RKO (cell line): ENCODE measurements at regions not wholly inside any gene's neighbourhood (a gene's known extent, or its start where the extent isn't known, plus 50 kb on each side); places are given as distances from the start of the nearest gene placed in this dataset.
"Not testable (repeated sequence)": the region's sequence is repeated elsewhere in the genome, so short reads cannot be mapped to it uniquely, and the experiment has no call there.

Experiments used
- DNase-seq: peaks from one replicate; pipeline ENCODE4 v3.0.0-alpha.2; 2016; ENCODE audit warnings: low spot score

DNA sequence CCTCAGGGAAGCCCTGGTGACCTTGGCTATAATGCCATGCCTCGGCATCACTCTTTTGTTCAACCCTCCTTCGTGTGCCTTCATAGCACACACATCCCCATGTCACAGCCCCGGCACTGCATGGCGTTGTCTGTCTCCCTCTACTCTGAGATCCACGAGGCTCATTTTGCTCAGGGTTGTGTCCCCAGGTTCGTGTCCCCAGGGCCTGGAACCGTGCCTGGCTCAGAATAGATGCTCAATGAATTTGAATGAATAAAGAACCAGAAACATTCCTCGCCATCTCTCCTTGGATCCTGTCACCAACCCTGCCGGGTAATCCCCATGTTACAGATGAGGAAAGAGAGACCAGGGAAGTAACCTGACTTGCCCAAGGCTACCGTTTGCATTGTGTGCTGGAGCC, 177.3 kb downstream of the PTPRU start:
- DNase-seq, result no peak

DNA sequence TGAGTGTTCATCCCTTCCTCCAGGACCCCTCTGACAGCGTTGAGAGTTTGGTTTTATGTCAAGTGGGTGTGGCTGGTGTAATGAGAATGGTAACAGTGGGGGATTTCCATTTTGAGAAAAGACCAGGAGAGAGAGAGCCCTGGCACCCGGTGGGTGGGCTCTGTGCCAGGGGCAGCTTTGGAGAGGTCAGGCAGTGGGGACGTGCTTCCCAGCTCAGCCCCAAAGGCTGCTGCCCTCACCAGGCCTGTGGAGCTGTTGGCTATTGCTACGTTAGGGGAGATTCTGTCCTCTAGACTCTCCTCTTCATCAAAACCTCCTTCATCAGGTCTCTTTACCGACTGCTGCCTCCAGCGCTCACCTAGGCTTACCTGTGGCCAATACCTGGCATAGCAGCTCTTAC, 176.3 kb downstream of the PTPRU start:
- DNase-seq, result no peak

DNA sequence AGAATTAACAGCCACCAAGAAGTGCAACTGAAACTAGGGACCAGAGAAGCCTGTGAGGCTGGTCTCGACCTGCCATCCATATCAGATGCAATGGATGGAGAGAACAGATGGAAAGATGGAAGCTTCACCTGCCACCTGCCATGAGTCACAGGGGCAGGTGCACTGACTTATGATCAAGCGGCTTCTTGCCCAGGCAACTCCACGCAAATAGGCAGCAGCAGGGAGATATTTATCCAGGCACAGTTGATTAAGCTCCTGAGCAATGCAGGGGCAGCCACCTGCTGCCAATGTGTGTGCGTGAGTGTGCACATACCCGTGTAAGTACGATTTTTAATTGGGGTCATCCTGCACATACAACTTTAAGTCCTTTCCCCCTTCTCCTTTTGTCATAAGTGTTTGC, 174.2 kb downstream of the PTPRU start:
- DNase-seq, result no peak

DNA sequence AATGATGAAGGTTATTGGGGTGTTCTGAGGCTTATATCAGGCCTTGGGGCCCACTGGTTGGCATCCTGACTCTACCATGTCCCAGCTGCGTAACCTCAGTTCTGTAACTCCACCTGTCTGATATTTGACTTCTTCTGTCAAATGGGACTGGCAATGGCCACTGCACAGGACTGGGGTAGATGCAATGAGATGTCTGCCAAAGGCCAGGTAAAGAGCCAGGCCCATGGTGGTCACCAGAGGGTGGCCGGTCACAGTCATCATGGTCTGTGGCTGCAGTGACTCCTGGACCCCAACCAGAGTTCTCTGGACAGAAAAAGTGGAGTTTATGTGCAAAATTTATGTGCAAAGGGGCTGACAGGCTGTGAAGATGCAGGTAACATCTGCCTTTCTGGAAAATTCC, 173.3 kb downstream of the PTPRU start:
- no peak for DNase-seq

DNA sequence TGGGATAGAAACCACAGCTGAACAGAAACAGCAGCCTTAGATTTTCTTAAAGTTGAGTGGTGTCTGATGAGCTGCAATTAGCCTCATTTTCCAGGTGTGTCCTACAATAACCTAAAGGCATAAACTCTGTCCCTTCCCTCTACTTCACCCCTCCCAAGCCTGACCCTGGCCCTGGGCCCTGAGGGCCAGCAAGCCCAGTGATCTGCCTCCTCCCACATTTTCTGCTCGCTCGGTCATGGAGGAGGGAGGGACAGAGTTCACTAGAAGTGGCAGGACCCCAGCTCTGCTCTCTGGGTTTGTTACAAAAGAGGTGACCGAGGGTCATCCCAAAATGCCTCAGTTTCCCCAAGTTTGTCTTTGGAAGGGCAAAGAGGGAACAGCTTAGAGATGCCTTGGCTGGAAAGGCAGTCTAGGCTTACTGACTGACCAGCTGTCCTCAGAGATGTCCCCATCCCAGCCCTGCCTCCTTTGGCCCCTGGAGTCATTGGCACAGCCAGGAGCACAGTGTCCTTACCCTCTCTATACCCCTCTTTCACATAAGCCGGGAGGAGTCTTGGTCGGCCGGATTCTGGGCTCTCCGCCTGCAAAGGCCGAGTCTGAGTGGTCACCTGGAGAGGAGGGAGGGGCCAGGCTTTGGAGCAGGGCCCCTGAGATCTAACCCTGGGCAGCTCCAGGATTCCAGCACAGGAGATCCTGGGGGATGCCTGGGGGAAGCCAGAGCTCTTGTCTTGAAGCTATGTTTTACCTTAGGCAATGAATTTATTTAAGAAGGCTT, 172.7 kb downstream of the PTPRU start:
- no peak for DNase-seq

DNA sequence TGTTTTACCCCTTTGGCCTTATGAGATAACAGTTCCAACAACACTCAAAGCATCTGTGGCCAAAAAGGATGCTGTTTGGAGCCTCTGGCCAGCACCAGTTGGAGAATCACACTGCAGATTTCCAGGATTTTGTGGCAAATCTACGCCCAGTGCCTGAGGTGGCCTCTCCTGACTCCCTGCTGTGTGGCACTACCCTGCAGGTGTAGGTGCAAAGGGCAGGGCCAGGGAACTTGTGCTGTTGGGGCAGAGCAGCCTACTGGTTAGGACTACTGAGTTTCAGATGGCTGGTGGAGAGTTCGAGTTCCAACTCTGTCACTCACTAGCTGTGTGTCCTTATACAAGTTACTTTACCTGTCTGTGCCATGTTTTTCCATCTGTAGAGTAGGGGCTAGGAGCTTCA, 170.5 kb downstream of the PTPRU start:
- no peak for DNase-seq

DNA sequence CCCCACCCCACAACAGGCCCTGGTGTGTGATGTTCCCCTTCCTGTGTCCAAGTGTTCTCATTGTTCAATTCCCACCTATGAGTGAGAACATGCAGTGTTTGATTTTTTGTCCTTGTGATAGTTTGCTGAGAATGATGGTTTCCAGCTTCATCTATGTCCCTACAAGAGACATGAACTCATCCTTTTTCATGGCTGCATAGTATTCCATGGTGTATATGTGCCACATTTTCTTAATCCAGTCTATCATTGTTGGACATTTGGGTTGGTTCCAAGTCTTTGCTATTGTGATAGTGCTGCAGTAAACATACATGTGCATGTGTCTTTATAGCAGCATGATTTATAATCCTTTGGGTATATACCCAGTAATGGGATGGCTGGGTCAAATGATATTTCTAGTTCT, 163.9 kb downstream of the PTPRU start:
- not testable (repeated sequence) for DNase-seq

DNA sequence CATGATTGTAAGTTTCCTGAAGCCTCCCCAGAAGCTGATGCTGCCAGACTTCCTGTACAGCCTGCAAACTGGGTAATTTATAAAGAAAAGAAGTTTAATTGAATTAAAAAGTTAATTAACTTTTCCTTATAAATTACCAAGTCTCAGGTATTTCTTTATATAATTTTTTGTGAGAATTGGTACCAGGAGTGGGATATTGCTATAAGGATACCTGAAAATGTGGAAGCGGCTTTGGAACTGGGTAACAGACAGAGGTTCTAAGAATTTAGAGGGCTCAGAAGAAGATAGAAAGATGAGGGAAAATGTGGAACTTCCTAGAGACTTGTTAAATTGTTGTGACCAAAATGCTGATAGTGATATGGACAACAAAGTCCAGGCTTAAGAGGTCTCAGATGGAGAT, 163.1 kb downstream of the PTPRU start:
- no peak for DNase-seq

DNA sequence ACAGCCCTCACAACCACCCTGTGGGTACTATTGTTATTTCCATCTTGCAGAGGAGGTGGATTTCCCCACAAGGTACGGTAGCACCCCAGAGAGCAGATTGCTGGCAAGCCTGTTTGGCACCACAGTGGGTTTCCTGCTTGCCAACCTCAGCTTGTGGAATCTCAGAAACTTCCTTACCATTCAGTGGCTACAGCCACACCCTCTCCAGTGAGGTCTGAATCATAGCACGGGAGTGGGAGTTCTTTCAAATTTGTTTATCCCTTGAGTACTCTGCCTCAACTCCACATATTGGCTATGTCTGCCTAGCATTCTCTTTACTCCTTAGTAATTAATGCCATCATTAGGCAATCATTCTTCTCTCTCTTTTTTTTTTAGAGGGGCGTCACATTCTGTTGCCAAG, 162.1 kb downstream of the PTPRU start:
- no peak for DNase-seq

DNA sequence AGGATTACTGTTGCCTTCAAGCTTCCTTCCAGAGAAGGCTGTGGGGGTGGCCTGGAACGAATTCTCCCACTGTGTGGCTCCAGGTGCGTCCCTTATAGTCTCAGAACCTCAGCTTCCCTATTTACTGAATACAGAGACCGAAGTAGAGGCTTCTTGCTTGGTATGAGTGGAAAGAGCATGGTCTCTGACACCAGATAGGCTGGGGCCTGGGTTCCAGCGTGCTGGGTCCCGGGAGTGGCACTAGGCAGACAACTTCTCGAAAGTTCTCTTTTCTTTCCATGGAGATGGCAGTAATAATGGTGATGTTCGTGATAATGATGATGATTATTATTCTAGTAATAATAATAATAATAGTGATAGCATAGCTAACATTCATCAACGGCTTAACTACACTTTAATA, 161.7 kb downstream of the PTPRU start:
- no peak for DNase-seq

DNA sequence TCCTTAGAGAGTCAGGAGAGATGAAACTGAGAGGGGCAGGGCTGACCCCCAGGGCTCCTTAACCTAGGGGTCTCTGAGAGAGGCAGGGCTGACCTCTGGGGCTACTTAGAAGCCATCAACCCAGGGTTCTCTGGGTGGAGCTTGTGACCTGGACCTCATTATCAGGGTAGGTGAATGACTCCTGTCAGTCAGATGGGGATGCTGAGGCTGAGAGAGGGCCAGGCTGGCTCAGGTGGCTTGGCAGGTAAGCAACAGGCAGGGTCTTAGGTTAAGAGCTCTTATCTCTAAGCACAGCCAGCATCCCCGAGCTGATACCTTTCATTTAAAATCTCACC, 160.9 kb downstream of the PTPRU start:
- no peak for DNase-seq

DNA sequence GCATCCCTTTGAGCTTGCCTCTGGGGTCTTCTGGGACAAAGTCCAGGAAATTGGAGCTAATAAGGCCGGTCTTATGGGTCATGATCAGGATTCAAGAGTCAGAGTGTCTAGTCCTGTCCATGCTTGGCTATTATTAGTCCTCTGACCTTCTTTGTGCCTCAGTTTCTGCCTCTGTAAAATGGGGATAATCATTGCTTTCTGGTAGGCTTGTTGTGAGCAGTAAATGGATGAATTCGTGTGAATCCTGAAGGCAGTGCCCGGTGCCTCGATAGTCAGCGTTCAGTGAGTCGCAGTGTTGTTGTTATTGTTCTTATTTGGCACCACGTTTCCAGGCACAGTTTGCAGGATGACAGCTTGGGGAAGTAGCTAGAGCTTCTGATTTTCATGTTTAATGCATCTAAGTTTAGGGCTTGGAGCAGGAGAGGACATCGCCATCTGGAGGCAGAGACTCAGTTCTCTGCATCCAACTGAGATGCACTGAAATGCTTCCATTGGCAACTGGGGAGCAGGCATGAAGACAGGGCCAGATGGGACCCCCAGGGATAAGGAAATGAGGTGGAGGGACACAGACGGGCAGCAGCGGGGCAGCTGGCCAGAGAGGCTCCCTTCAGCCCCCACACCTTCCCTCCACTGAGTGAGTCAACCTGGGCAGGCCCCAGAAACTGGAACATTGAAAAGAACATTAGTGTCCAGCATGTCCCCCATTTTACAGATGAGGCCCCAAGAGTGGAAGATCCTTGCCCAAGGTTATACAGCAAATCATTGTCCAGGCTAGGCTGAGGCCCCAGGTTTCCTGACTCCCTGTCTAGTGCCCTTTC, 160.3 kb downstream of the PTPRU start:
- no peak for DNase-seq

DNA sequence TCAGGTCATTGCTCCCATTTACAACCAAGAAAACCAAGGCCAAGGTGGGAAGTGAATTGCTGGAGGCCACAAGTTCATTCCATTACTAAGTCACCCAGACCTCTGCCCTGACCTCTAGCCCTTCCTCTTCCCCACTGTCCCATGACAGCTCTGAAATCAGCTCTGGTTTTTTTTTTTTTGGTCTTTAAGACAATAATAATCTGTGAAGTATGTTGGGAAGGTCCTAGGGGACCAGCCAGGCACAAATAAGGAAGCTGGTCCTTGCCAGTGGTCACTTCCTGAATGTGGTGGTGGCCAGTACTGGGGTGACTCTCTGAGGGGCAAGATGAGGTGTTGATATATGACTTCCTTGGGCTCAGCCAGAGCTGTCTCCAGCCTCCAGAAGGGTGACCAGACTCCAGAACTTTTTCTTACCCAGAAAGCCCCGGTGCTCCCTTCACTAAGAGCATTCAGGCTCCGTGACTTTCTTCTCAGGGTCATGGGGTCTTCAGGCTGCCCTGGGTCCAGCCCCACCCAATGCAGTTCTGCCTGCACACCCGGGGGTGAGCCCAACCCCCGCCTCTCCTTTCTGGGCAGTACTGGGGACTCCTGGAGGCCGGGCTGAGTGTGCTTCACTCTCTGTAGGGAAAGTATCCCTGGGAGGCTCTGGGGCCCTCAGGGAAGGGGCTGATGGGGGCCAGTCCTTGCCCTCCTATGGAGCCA, 159.6 kb downstream of the PTPRU start:
- DNase-seq, result no peak

DNA sequence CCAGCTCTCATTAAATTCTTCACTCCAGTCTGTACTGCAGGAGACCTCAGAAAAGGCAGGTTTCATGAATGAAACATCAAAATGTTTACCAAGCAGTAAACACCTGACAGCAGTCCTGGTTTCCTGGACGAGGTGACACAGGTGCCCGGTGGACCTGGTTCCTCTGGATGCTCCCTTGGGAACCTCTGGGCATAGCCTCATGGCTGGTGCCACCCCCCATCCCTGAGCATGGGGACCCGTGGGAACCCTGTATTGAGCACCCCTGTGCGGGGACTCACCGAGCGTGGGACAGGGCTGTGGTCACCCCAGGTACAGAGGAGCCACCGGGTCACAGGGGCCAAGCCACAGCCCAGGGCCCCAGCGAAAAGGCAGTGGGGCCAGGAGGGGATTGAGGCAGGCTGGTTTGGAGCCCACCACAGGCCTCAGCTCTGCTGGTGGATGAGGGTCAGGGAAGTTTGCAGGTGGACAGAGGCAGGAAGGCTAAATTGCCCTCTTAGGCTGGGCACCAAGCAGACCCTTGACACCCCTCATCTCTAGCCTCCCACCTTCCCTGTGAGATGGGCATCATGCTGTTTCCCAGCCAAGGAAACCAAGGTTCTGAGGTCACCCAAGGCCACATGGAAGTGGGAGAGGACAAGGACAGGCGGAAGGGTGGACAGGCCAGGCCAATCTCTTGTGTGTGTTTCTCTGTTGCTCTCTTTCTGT, 158.4 kb downstream of the PTPRU start:
- no peak for DNase-seq

DNA sequence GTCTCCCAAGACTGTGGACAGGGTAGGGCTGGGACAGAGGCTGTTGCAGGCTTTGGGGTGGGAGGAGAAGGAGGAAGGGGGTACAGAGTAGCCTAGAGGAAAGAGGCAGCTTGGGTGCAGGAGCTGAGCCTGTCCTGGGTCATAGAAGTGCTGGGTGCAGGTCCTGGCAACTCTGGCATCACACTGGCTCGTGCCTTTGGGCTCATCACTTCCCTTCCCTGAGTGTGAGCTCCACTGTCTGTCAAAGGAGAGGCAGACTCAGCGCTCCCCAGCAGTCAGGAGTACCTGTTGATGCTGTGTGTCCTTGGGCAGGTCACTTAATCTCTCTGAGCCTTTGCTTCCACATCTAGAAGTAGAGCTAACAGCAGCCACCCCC, 157.1 kb downstream of the PTPRU start:
- DNase-seq, result no peak

DNA sequence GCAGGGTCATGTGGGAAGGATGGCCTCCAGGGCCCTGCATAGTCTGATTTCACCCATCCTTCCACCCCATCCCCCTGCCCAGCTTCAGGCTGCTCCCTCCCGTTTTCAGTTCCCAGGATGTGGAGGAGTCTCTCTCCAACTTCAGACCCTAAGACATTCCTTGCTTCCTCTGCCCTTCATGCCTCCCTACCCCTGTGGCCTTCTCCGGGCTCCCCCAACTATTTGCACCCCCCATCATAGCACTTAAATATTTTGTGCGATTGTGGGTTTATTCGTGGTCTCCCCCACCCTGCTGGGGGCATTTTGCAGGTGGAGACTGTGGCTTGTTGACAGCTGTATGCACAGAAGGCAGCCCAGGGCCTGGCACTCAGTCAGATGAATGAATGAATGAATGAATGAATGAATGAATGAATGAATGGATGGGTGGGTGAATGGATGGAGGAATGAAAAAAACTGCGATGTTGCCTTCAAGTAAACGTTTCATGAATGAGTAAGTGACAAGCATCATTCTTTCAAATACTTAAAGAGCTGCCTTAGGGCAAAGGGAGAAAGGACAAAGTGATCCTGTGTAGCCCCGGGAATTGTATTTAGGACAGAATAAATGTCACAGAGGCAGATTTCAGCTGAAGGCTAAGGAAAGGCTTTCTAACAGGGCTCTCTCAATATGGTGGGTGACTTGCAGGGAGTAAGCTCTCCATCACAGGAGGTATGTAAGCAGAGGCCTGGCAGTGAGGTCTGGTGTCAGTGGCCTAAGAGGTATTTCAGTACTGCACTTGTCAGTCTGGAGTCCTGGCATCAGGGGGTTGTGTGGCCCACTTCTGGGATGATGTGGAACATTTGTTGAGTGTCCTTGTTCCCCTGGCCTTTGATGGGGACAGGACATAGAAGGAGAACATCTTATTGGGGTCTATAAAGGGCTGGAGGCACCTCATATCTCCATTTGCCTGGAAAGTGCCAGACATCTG, 156.4 kb downstream of the PTPRU start:
- no peak for DNase-seq

DNA sequence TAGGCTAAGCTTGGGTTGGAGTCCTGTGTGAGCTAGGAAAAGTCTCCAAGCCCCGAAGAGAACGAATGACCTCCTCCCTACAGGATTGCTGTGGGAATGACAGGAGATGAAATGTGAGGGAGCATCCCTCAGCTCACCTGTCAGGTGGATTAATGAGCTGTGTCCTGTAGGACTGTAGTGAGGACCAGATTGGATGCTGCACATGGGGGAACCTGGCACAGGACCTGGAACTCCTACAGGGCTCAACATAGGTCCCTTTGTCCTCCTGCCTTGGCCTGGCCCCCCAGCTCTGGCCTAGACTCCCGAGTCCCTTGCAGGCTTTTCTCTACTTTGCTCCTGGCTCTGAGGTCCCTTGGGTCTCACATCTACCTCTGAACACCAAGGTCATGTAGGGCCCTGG, 155.7 kb downstream of the PTPRU start:
- DNase-seq, result no peak

DNA sequence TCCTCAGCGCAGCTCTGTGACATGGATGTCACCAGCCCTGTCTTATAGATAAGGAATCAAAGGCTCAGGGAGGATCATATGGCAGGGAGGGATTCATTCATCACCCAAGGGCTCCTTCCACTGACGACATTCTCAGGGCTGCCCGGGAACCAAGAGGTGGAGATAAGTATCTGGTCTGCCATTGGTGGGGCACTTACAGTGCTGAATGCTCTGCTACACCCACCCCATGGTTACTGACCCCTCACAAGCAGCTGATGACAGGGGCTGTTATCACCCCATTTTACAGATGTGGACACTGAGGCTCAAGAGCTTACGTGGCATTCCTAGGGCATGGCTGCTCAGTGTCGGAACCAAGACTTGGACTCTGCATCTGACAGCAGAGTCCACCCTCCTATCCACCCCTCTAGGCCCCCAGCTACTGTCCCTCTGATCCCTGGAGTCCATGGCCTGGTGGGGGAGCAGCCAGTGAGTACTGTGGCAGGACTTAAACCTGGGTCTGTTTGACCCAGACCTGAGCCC, 155.1 kb downstream of the PTPRU start:
- DNase-seq, result no peak

DNA sequence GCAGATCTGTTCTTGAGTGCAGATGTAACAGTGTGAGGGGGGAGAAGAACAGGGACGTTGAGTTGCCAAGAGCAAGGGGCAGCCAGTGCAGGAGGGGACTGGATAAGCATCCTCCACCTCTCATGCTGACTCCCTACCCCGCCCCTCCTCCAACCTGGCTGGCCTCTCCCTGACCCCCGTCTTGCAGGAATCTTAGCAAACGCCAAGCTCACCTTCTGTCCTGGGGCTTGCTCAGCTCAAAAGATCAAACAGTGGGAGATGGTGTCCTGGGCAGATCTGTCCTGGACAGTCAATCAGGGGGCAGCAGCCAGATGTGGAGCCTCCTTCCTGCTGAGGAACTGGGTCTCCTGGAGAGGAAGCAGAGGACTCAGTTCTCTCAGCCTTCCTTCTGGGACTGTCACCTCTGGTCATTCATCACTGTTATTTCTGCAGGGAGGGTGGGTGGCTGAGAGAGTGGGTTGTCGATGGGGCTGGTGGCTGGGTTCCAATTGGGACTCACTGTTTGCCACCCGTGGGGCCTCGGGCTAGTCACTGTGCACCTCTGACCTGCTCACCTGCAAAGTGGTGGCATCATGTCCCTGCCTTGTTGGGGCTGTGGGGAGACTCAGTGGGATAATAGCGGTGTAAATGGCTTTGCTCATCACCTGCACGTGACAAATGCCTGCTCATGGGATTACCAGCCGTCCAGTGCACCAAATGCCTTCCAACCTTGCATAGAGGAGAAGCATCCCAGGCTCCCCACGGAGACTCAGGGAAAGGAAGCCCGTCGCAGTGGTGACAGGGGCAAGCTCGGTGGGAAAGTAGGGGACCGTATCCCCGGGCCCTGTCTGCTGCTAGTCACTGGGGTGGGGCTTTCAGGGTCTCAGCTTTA, 154.4 kb downstream of the PTPRU start:
- no peak for DNase-seq

DNA sequence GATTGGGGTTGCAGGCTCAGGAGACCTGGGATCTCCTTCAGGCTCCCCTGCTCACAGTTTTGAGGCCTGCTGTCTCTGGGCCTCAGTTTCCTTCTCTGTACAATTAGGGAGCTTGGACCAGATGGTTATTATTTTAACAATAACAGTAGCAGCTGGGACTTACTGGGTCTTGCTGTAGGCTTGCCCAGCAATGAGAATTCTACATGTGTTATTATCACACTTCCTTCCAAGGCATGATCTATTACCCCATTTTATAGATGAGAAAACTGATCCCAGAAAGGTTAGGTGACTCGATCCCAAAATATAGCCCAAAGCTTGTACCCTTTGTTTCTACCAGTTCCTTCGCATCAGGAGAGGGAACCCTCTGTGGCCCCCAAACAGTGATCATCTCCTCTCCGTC, 153.8 kb downstream of the PTPRU start:
- no peak for DNase-seq
